H1 (cell line): ENCODE measurements at regions not wholly inside any gene's neighbourhood (a gene's known extent, or its start where the extent isn't known, plus 50 kb on each side); places are given as distances from the start of the nearest gene placed in this dataset.

ENCODE experiments used
- CTCF ChIA-PET: fragments of 300-600 bp; sonication (Branson Sonifier 250); formaldehyde crosslinking; loops from one replicate; lab custom pipeline; 2021; ENCODE audit not compliant: partially characterized antibody; lab: Charles Lee
- POLR2A ChIA-PET: fragments of 300-600 bp; sonication (Branson Sonifier 250); formaldehyde crosslinking; loops from one replicate; lab custom pipeline; 2021; ENCODE audit warnings: inconsistent platforms; ENCODE audit not compliant: partially characterized antibody; lab: Charles Lee
- DNase-seq, 2 experiments: peaks; one replicate each; pipeline versions ENCODE4 v3.0.0 to v3.0.0-alpha.2; 2010 to 2022; ENCODE audit warnings: low spot score in 2 of 2, low read depth in 1 of 2, mixed read lengths in 1 of 2
- FAIRE-seq: peaks from 2 replicates; lab custom pipeline; 2011; peaks lifted over from hg19 to GRCh38; lab: Jason Lieb, UNC
- H2AFZ ChIP-seq: 2 replicates; pipeline ENCODE4 v1.8.1; 2012; ENCODE audit warnings: low read length, inconsistent platforms
- H2AK5ac ChIP-seq: 2 replicates; pipeline ENCODE4 v1.6.1; 2013; ENCODE audit warnings: low read depth, low read length
- H2BK120ac ChIP-seq: replicated peaks from 2 replicates; pipeline ENCODE3; 2013; ENCODE audit warnings: low read depth, low read length, inconsistent platforms
- H2BK12ac ChIP-seq: 2 replicates; pipeline ENCODE4 v1.6.1; 2013; ENCODE audit warnings: low read depth, low read length
- H2BK15ac ChIP-seq: 2 replicates; pipeline ENCODE4 v1.6.1; 2013; ENCODE audit warnings: low read length
- H2BK20ac ChIP-seq: 2 replicates; pipeline ENCODE4 v1.6.1; 2013; ENCODE audit warnings: low read length
- H2BK5ac ChIP-seq: 2 replicates; pipeline ENCODE4 v1.6.1; 2013; ENCODE audit warnings: low read depth, low read length
- H3K14ac ChIP-seq: 2 replicates; pipeline ENCODE4 v1.6.1; 2013; ENCODE audit warnings: inconsistent platforms; ENCODE audit not compliant: insufficient read length
- H3K18ac ChIP-seq: 2 replicates; pipeline ENCODE4 v1.6.1; 2013; ENCODE audit warnings: low read length; ENCODE audit errors: extremely low read depth
- H3K23ac ChIP-seq: 2 replicates; pipeline ENCODE4 v1.6.1; 2013; ENCODE audit warnings: inconsistent platforms; ENCODE audit not compliant: insufficient read length
- H3K23me2 ChIP-seq: 2 replicates; pipeline ENCODE4 v1.6.1; 2013; ENCODE audit warnings: low read depth, low read length
- H3K27ac ChIP-seq: 2 replicates; pipeline ENCODE4 v1.6.1; 2011; ENCODE audit warnings: low read depth, low read length, inconsistent platforms
- H3K27me3 ChIP-seq, 4 experiments: replicated peaks in 1 of 4; 1 replicate in 1 of 4; 2 replicates in 3 of 4; pipeline versions ENCODE4 v1.6.1 to v1.8.1; 2011 to 2013; ENCODE audit warnings: low read length in 3 of 4, mild to moderate bottlenecking in 3 of 4, inconsistent platforms in 2 of 4, mixed read lengths in 2 of 4, moderate library complexity in 1 of 4; ENCODE audit not compliant: control insufficient read depth in 3 of 4, insufficient read depth in 3 of 4; ENCODE audit errors: extremely low read depth in 1 of 4
- H3K36me3 ChIP-seq, 4 experiments: 2 replicates each; pipeline versions ENCODE4 v1.6.1 to v1.8.1; 2011 to 2013; ENCODE audit warnings: mild to moderate bottlenecking in 4 of 4, low read length in 3 of 4, moderate library complexity in 2 of 4, control low read depth in 1 of 4, inconsistent platforms in 1 of 4; ENCODE audit not compliant: insufficient read depth in 4 of 4, control insufficient read depth in 2 of 4
- H3K4ac ChIP-seq: replicated peaks from 2 replicates; pipeline ENCODE3; 2013; ENCODE audit warnings: low read length, low read depth, mixed read lengths, inconsistent platforms; ENCODE audit not compliant: insufficient read length
- H3K4me1 ChIP-seq, 4 experiments: replicated peaks in 1 of 4; 1 replicate in 1 of 4; 2 replicates in 3 of 4; pipeline versions ENCODE4 v1.6.1 to v1.8.1; 2011 to 2013; ENCODE audit warnings: low read length in 3 of 4, inconsistent platforms in 2 of 4, mixed read lengths in 1 of 4; ENCODE audit not compliant: insufficient read depth in 4 of 4, control insufficient read depth in 3 of 4
- H3K4me2 ChIP-seq, 2 experiments: 2 replicates each; pipeline versions ENCODE4 v1.6.1 to v1.8.1; 2011 to 2013; ENCODE audit warnings: low read depth in 2 of 2, low read length in 2 of 2, control low read depth in 1 of 2, inconsistent platforms in 1 of 2, mild to moderate bottlenecking in 1 of 2; ENCODE audit not compliant: insufficient read depth in 1 of 2
- H3K4me3 ChIP-seq, 4 experiments: fragments of 200-600, 300-600 bp in 1 of 4; sonication (generic), shearing (Covaris generic), sonication (Bioruptor Twin) in 1 of 4; 2 replicates each; pipeline versions ENCODE4 v1.5.1 to v1.8.1; 2011 to 2016; ENCODE audit warnings: low read length in 4 of 4, low read depth in 3 of 4, control low read depth in 2 of 4, inconsistent platforms in 2 of 4, mild to moderate bottlenecking in 2 of 4, mixed read lengths in 1 of 4, moderate library complexity in 1 of 4; ENCODE audit not compliant: insufficient read depth in 2 of 4; ENCODE audit errors: extremely low read depth in 1 of 4
- H3K56ac ChIP-seq: replicated peaks from 2 replicates; pipeline ENCODE3; 2013; ENCODE audit warnings: low read depth, mild to moderate bottlenecking, mixed read lengths, low read length, inconsistent platforms; ENCODE audit not compliant: insufficient read length
- H3K79me1 ChIP-seq: 2 replicates; pipeline ENCODE4 v1.6.1; 2013; ENCODE audit warnings: low read depth, low read length, control low read depth
- H3K79me2 ChIP-seq, 2 experiments: 2 replicates each; pipeline versions ENCODE4 v1.6.1 to v1.8.1; 2012 to 2013; ENCODE audit warnings: low read length in 2 of 2, mild to moderate bottlenecking in 2 of 2, inconsistent platforms in 1 of 2; ENCODE audit not compliant: insufficient read depth in 2 of 2, control insufficient read depth in 1 of 2
- H3K9ac ChIP-seq, 4 experiments: replicated peaks in 1 of 4; 1 replicate in 1 of 4; 2 replicates in 3 of 4; pipeline versions ENCODE4 v1.6.1 to v1.8.1; 2011 to 2013; ENCODE audit warnings: low read depth in 3 of 4, low read length in 3 of 4, control low read depth in 2 of 4, mild to moderate bottlenecking in 2 of 4, moderate library complexity in 2 of 4, inconsistent platforms in 1 of 4; ENCODE audit errors: extremely low read depth in 1 of 4
- H3K9me3 ChIP-seq, 2 experiments: 2 replicates each; pipeline versions ENCODE4 v1.6.1 to v1.8.1; 2012 to 2013; ENCODE audit warnings: mild to moderate bottlenecking in 2 of 2, moderate library complexity in 2 of 2, control low read depth in 1 of 2, inconsistent platforms in 1 of 2, low read depth in 1 of 2, low read length in 1 of 2, mixed read lengths in 1 of 2; ENCODE audit not compliant: insufficient read depth in 2 of 2
- H4K20me1 ChIP-seq, 2 experiments: replicated peaks in 1 of 2; 2 replicates each; pipeline versions ENCODE3 to v1.8.1; 2011 to 2013; ENCODE audit warnings: inconsistent platforms in 2 of 2, low read length in 2 of 2, mild to moderate bottlenecking in 1 of 2; ENCODE audit not compliant: insufficient read depth in 2 of 2, control insufficient read depth in 1 of 2
- H4K5ac ChIP-seq: 2 replicates; pipeline ENCODE4 v1.6.1; 2013; ENCODE audit warnings: low read length, low read depth, mixed read lengths, inconsistent platforms; ENCODE audit not compliant: insufficient read length
- H4K8ac ChIP-seq: 2 replicates; pipeline ENCODE4 v1.8.0; 2013; ENCODE audit warnings: mild to moderate bottlenecking, moderate library complexity, low read length, inconsistent platforms; ENCODE audit not compliant: insufficient read depth; ENCODE audit errors: extremely low read depth
- H4K91ac ChIP-seq: replicated peaks from 2 replicates; pipeline ENCODE3; 2013; ENCODE audit warnings: low read length, mixed read lengths, inconsistent platforms; ENCODE audit not compliant: insufficient read length
- CBX8 ChIP-seq: fragments of 300-800, 300-1000 bp; sonication (generic); IDR thresholded peaks from 2 replicates; pipeline ENCODE4 v1.7.1; 2016; ENCODE audit warnings: low read depth, low read length, borderline replicate concordance
- E2F6 ChIP-seq: IDR thresholded peaks from 2 replicates; pipeline ENCODE4 v1.6.1; 2012; ENCODE audit warnings: inconsistent platforms
- EGR1 ChIP-seq: IDR thresholded peaks from 2 replicates; pipeline ENCODE4 v1.6.1; 2011; ENCODE audit warnings: low read depth, low read length, borderline replicate concordance
- EP300 ChIP-seq, 2 experiments: IDR thresholded peaks; 1 replicate in 1 of 2; 2 replicates in 1 of 2; pipeline ENCODE4 v1.6.1; 2011 to 2012; ENCODE audit warnings: low read depth in 2 of 2, low read length in 2 of 2, mild to moderate bottlenecking in 2 of 2, borderline replicate concordance in 1 of 2, inconsistent platforms in 1 of 2, moderate library complexity in 1 of 2
- KDM4A ChIP-seq: IDR thresholded peaks from one replicate; pipeline ENCODE4 v1.7.1; 2012; ENCODE audit warnings: low read depth, mild to moderate bottlenecking, moderate library complexity, low read length, inconsistent platforms; ENCODE audit not compliant: severe bottlenecking
- POLR2A ChIP-seq, 2 experiments: IDR thresholded peaks; 1 replicate in 1 of 2; 2 replicates in 1 of 2; pipeline ENCODE4 v1.6.1; 2011; ENCODE audit warnings: low read depth in 2 of 2, low read length in 2 of 2, mild to moderate bottlenecking in 2 of 2; ENCODE audit errors: control extremely low read depth in 1 of 2
- SP1 ChIP-seq: IDR thresholded peaks from 2 replicates; pipeline ENCODE4 v1.6.1; 2011; ENCODE audit warnings: low read depth, low read length
- SUZ12 ChIP-seq: fragments of 200-600 bp; sonication (generic); IDR thresholded peaks from 2 replicates; pipeline ENCODE4 v1.6.1; 2012; ENCODE audit warnings: mild to moderate bottlenecking, inconsistent platforms, low read length, moderate library complexity, mixed read lengths
- TEAD4 ChIP-seq: IDR thresholded peaks from 2 replicates; pipeline ENCODE4 v1.6.1; 2012; ENCODE audit warnings: low read depth, low read length, inconsistent platforms, mixed read lengths
- WGBS, 2 experiments: shearing (Covaris generic) in 1 of 2; methylation state at CpG; one replicate each; pipeline versions ENCODE4 v1.1.6 to v1.1.7; 2013 to 2015; ENCODE audit warnings: low lambda C conversion rate in 2 of 2, mixed read lengths in 2 of 2, inconsistent platforms in 1 of 2, low coverage in 1 of 2, missing lambda C conversion rate in 1 of 2; ENCODE audit not compliant: insufficient replicate concordance in 2 of 2, insufficient coverage in 1 of 2, insufficient read length in 1 of 2; ENCODE audit errors: extremely low coverage in 1 of 2, missing lambda C conversion rate in 1 of 2; 5-methylcytosine and 5-hydroxymethylcytosine counted together

GRCh38 chr4:138805736-138806135 lies 209.8 kb upstream of the NOCT start:
- H3K56ac ChIP-seq: no peak overlapping the region
- H3K18ac ChIP-seq: no peak overlapping the region
- H3K14ac ChIP-seq: no peak overlapping the region
- H2BK5ac ChIP-seq: no peak overlapping the region
- no peak overlapping the region for H2AK5ac ChIP-seq
- H3K79me1 ChIP-seq: no peaks in the 10 kb centered on the region
- H4K91ac ChIP-seq: no peak overlapping the region
- H3K4ac ChIP-seq: no peak overlapping the region
- H3K9me3 ChIP-seq: no peaks in the 10 kb centered on the region
- TF ChIP-seq EP300 (IDR thresholded peaks at IDR 0.05; ENCODE audit: borderline replicate concordance in 1 of 2, low read depth in 2 of 2, low read length in 2 of 2) (no peak), KDM4A (no peak), SP1 (no peak), CBX8 (no peak), EGR1 (no peak), TEAD4 (no peak), SUZ12 (no peak), E2F6 (no peak), POLR2A (IDR thresholded peaks at IDR 0.05; ENCODE audit: control extremely low read depth in 1 of 2, low read depth in 2 of 2, low read length in 2 of 2) (no peak)
- no peaks in the 10 kb centered on the region for H3K4me1 ChIP-seq
- H3K79me2 ChIP-seq: no peaks in the 10 kb centered on the region
- no peak for DNase-seq
- whole genome bisulfite sequencing, 2 experiments: 93% methylated on average over 4 of the region's 4 CpGs; no CpG with 5 or more reads in 1 of the 2 experiments
- no peak overlapping the region for H4K8ac ChIP-seq
- H2BK20ac ChIP-seq: no peak overlapping the region
- no peaks in the 10 kb centered on the region for H3K36me3 ChIP-seq
- no peak overlapping the region for H3K4me2 ChIP-seq
- H2AFZ ChIP-seq: no peak overlapping the region
- H4K5ac ChIP-seq: no peak overlapping the region
- H2BK120ac ChIP-seq: no peak overlapping the region
- no peaks in the 10 kb centered on the region for H4K20me1 ChIP-seq
- no peak overlapping the region for H2BK12ac ChIP-seq
- FAIRE-seq: no peak
- H2BK15ac ChIP-seq: no peak overlapping the region
- no peaks in the 10 kb centered on the region; the same call in 1 of the 2 replicates for H3K23me2 ChIP-seq
- H3K27ac ChIP-seq: no peak overlapping the region
- ChIA-PET CTCF (interaction anchor here (0.9 to 1.5 kb wide), 2 partner anchors 23 to 66 kb away, joined by 3 read pairs; no protein-coding TSS in a partner anchor), POLR2A (interaction anchor here (1.2 kb wide), 1 partner anchor 14 kb away, joined by 4 read pairs; no protein-coding TSS in a partner anchor)
- H3K4me3 ChIP-seq: no peak overlapping the region
- no peak overlapping the region for H3K23ac ChIP-seq
- no peaks in the 10 kb centered on the region for H3K27me3 ChIP-seq
- no peak overlapping the region for H3K9ac ChIP-seq
